HCEC 1CT (cell line): ENCODE measurements at regions not wholly inside any gene's neighbourhood (a gene's known extent, or its start where the extent isn't known, plus 50 kb on each side); places are given as distances from the start of the nearest gene placed in this dataset.
A peak's percentile ranks its signal among the peaks of the same experiment; 100 is the strongest.
"Not testable (repeated sequence)": the region's sequence is repeated elsewhere in the genome, so short reads cannot be mapped to it uniquely, and the experiment has no call there.

Experiments used
- DNase-seq: peaks from one replicate; pipeline ENCODE4 v3.0.0-alpha.2; 2017

DNA sequence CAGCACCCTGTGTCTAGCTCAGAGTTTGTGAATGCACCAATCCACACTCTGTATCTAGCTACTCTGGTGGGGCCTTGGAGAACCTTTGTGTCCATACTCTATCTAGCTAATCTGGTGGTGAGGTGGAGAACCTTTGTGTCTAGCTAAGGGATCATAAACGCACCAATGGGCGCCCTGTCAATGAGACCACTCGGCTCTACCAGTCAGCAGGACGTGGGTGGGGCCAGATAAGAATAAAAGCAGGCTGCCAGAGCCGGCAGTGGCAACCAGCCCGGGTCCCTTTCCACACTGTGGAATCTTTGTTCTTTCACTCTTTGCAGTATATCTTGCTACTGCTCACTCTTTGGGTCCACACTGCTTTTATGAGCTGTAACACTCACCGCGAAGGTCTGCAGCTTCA lies 699.7 kb downstream of the CDH18 start:
- not testable (repeated sequence) for DNase-seq

DNA sequence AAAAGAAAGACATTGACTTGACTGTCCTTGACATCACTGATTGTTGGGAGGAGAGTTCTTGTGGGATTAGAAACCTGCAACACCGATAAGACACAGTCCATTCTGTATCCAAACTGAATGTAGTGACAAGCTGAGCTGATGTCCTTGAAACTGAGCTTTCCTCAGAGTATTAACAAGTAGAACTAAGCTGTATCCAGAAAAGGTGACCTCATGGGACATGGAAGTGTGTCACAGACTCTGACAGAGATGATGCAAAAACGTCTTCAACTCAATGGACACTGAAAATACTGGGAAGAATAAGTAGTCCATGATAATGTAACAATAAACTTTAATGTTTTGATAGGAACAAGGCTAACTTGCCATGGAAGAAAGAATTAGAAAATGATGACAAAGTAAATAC lies 690.1 kb downstream of the CDH18 start:
- no peak for DNase-seq

DNA sequence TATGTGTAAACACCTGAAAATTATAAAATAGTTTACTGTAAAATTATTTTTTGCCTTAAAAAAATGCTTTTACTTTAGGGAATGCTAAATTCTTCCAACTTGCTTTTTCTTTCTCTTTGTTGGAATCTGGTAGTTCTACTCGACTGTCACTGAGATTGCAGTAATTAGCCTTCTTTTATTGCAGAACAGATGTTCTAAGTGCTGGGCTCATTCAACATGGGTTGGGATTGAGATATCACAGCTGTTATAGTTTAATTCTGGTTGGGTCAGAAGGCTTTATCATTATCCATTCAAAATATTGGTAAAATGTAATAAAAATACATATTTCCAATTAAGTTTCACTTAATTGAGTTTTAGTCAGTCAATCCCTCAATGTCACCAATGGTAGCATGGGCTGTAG lies 686.7 kb downstream of the CDH18 start:
- DNase-seq, result no peak

DNA sequence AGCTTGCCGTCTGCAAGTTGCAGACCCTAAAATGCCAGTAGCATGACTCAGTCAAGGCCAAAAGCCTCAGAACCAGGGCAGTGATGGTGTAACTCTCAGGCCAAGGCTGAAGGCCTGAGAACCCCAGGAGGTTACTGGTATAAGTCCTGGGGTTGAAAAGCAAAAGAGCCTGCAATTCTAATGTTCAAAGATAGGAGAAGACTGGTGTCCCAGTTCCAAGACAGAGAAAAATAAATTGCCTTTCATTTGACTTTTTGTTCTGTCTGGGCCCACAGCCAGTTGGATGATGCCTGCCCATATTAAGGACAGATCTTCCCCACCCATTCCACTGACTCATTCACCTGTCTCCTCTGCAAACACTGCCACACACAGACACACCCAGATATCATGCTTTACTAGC lies 673.2 kb downstream of the CDH18 start:
- peak; percentile 90 for DNase-seq

DNA sequence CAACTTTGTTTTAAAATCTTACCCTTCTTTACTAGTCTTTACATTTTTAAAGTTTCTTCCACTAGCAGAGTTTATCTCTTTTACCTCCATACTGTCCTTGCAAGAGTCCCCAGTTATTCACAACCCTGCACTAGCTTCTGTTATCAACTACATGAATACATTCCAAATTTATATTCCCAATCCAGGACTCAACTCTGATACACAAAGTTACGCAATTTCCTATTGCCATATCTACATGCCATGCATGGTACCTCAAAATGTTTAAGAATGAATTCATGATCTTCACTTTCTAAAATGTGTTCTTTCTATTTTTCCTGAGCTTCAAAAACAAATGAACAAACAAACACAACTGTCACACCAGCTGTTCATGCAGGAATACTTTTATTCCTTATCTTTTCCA lies 668.7 kb downstream of the CDH18 start:
- DNase-seq, result no peak

DNA sequence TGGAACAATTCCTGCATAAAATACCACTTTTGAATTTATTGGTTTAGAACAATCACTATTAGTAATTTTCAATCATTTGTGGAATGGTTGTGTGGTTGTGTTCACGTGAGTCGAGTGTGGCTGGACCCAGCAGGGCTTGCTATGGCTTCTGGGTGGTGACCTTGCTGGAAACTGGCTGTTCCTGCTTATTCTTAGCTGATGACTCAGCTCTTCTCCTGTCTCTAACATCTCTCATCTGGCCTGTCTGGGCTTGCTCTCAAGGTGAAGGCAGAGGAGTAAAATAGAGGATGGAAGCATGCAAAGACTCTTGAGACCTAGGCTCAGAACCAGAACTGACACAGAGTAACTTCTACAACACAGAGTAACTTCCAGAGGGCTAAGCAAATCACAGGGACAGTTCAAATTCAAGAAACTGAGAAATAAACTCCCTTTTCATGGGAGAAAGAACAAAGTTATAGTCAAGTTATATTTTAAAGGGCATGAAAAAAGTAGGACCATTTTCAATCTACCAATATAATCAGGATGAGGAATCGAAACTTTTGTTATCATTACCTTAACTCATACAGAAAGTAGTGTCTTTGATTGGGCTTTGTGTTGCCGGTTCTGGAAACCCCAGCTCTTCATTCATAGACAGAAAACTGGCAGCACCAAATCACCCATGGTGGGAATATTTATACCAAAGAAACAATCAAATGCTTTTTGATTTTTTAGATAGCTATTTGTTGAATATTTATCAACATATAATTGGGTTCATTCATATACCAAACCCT lies 665.1 kb downstream of the CDH18 start:
- peak; percentile 89 for DNase-seq

DNA sequence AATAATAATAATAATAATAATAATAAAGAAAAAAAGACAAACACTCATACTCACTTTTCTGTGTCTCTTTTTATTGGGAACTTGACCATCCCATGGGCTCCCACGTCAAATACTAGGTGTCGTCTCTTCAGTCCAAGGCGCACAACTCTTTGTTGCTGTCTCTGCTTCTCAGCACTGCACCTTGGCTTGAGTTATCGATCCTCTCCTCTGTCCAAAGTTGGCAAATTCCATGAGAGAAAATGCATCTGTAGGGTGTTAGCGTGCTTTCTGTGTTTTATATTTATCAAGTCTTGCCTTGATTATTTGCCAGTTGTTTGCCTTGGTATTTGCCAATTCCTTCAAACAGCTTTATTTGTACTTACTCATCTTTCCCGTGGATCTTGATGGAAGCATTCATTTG lies 653.7 kb downstream of the CDH18 start:
- no peak for DNase-seq

DNA sequence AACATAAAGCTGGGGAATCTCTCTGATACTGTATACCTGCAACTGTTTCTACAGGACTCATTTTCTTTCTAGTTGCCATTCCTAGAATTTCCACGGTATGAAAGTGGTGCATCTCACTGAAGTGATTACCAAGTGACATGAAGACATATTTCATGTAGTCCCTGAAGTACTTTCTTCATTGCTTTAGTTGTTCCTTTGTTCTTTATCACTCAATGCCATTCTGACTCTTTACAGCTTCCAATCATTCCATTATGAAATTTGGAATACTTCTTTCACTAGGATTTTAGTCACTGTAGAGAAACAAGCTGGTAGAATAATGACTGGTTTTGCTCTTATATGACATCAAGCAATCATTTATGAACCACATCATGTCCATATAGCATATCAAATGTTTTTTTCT lies 645.1 kb downstream of the CDH18 start:
- DNase-seq, result no peak

DNA sequence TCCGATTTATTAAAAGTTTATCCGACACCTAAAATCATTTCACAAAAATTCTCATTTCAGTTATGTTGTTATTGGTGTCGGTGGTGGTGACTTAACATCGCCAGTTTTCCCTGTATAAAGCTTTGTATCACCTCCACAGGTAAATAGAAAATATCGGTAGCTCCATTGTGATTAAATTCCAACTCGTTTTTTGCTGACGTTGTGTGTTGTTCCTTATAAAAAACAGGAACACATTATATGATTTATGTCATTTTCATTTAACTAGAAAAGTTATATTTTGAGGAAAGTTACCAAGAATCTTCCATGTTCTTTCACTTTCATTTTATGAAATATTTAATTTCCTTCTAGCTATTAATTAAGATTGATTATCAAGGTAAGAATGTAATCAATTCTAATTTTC lies 635.9 kb downstream of the CDH18 start:
- no peak for DNase-seq

DNA sequence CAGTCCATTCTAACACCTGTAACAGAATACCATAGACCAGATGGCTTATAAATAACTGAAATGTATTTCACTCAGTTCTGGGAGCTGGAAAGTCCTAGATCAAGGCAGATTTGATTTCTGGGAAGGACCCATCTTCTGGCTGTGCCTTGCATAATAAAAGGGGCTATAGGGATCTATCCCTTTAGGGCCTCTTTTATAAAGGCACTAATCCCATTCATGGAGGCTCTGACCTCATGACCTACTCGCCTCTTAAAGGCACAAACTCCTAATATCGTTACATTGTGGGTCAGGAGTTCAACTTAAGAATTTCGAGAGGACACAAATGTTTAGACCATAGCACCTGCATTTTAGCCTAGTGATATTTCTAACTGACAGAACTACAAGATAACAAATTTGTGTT lies 619.0 kb downstream of the CDH18 start:
- no peak for DNase-seq

DNA sequence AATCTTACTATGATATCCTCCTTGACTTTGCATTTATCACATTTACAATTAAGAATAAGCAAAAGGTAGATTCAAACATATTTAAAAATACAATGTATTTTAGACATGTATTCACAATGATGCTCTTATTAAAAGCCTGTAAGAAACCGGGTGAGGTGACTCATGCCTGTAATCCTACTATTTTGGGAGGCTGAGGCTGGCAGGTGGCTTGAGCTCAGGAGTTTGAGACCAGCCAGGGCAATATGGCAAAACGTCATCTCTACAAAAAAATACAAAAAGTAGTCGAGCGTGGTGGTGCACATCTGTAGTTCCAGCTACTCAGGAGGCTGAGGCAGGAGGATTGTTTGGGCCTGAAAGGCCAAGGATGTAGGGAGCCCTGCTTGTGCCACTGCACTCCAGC lies 618.4 kb downstream of the CDH18 start:
- DNase-seq, result no peak

DNA sequence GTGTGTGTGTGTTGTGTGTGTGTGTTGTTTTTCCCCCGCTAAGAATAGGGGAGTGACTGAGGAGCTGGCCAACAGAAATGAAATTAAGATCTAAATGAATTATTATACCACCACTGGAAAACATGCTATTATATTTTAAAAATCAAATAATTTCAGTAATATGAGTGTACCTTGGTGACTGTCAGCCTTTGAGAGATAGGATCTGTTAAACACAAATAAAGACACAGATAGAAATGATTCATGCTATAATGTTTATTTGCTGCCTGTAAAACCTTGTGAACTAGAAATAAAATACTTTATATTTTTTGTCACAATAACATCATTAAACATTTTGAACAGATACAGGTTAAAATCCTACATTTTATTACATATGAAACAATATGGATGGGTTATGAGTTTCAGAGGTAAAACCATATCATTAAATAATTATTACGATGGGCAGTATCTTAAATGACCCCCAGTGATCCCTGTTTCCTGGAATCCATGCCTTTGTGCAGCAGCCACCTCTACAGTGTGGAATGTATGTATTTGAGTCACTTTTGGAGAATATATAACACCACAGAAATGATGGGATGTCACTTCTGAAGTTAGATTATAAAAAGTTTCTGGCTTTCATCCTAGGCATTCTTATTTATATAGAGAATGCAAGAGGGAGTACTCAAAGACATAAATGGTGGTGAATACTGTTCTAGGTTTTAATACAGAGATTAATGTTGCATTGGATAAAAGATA lies 617.2 kb downstream of the CDH18 start:
- no peak for DNase-seq

DNA sequence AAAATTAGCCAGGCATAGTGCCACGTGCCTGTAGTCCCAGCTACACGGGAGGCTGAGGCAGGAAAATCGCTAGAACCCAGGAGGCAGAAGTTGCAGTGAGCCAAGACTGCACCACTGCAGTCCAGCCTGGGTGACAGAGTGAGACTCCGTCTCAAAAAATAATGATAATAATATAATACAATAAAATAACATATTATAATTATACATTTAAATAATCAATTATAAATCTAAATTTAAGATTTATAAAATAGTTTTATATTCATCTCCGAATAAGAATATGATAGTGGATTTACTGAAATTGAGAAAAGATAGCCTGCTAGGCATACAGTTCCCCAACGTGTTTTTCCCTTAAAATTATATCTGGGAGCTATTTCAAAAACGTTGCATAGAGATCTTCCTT lies 599.6 kb downstream of the CDH18 start:
- no peak for DNase-seq

DNA sequence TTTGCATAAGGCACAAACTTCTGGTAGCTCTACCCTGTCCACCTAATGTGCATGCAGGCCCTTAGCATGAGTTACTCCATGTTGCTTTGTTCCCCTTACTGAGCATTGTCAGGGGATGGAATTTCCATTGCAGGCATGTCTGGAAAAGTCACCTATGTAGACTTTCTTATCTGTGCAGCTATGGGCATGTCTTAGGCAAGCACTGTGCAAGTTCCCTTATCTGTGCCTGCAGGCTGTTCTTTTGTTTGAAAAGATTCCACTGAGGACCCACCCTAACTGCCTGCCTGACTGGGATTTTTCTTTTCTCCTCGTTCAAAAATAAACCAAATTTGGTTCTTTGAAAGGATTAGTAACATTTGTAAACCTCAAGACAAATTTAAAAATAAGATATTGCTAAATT lies 587.0 kb downstream of the CDH18 start:
- DNase-seq, result no peak

DNA sequence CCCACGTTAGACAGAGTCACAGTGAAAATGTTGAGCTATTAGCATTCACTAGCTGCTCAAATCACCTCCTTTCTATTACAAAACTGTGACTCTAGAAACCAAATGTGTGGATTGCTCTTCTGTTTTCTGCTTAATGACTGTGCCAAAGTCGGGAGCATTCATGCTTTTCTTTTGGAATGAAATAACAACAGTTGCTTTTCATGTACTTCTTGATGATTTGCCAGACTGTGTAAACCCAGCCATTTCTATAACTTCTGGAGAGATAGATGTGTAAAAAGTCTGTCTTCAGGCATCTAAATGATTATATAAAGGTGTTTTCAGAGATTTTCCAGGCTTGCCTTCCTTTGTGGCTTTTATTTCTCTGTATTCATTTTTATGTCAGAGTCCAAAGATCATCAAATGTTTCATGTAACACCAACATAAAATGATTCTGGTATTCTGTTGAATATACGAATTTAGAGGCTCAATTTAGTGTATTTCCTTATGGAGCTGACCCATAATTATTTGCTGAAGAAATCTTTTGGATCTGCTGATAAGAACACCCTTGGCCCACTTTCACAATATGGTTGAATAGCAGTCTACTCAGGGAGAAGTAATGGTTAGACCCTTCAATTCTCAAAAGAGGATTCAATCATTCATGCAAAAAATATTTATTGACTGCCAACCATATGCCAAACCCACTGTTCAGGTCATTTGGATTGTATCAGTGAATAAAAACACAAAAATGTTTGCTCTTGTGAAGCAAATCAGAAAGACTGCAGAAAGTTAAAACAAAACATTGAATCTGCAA lies 581.2 kb downstream of the CDH18 start:
- no peak for DNase-seq

DNA sequence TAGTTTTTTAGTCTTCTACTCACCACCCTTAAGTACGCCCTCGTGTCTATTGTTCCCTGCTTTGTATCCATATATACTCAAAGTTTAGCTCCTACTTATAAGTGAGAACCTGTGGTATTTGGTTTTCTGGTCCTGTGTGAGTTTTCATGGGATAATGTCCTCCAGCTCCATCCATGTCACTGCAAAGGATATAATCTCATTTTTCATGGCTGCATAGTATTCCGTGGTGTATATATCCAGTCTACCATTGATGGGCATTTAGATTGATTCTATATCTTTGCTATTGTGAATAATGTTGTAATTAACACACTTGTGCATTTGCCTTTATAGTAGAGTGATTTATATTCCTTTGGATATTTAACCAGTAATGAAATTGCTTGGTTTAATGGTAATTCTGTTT lies 579.9 kb downstream of the CDH18 start:
- no peak for DNase-seq

DNA sequence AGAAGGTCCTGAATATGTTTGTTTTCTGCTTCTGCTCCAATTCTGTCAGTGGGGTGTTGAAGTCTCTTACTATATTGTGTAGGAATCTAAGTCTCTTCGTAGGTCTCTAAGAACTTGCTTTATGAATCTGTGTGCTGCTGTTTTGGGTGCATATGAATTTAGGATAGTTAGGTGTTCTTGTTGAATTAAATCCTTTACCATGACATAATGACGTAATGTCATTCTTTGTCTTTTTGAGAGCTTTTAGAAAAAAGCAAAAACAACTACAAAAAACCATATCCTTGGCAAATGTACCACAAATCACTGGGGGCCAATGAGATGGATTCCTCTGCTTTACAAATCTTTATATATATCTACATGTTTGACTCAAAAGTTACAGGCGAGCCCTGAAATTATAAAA lies 576.1 kb downstream of the CDH18 start:
- DNase-seq, result no peak
